ENCODE measurements at regions not wholly inside any gene's neighbourhood (a gene's known extent, or its start where the extent isn't known, plus 50 kb on each side); places are given as distances from the start of the nearest gene placed in this dataset.

GRCh38 chr10:2201534-2202099, 464.3 kb upstream of the ADARB2 start:
- TF ChIP-seq CTCF (IDR thresholded peaks at IDR 0.05) (no peak), POLR2A (IDR thresholded peaks at IDR 0.05) (no peak)
